GM13977 (cell line): ENCODE measurements at regions not wholly inside any gene's neighbourhood (a gene's known extent, or its start where the extent isn't known, plus 50 kb on each side); places are given as distances from the start of the nearest gene placed in this dataset.
"Not testable (repeated sequence)": the region's sequence is repeated elsewhere in the genome, so short reads cannot be mapped to it uniquely, and the experiment has no call there.

Experiments used
- DNase-seq: peaks from one replicate; pipeline ENCODE4 v3.0.0; 2012; ENCODE audit warnings: low spot score
- in situ Hi-C: fragments of 300-500 bp; cut with MboI; formaldehyde crosslinking; loops from one replicate; pipeline ENCODE4 v1.12.0; 2022; ENCODE audit warnings: low sequenced_read_pairs, low pct_unique_long_range_greater_than_20kb, mixed read lengths, inconsistent platforms; ENCODE audit not compliant: unreplicated experiment
- TF ChIP-seq, protein P1 (sequence below): IDR thresholded peaks from 2 replicates; pipeline ENCODE4 v1.5.1; 2012; ENCODE audit warnings: mild to moderate bottlenecking, control low read depth; ENCODE audit not compliant: insufficient read depth; ENCODE audit errors: extremely low read depth, missing control alignments

- TF ChIP-seq, protein P1, sequence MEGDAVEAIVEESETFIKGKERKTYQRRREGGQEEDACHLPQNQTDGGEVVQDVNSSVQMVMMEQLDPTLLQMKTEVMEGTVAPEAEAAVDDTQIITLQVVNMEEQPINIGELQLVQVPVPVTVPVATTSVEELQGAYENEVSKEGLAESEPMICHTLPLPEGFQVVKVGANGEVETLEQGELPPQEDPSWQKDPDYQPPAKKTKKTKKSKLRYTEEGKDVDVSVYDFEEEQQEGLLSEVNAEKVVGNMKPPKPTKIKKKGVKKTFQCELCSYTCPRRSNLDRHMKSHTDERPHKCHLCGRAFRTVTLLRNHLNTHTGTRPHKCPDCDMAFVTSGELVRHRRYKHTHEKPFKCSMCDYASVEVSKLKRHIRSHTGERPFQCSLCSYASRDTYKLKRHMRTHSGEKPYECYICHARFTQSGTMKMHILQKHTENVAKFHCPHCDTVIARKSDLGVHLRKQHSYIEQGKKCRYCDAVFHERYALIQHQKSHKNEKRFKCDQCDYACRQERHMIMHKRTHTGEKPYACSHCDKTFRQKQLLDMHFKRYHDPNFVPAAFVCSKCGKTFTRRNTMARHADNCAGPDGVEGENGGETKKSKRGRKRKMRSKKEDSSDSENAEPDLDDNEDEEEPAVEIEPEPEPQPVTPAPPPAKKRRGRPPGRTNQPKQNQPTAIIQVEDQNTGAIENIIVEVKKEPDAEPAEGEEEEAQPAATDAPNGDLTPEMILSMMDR, result no peak
- no peak for DNase-seq
- in situ Hi-C loops, result no loop called here
Measured at GRCh38 chr13:58340895-58341294, 709.4 kb downstream of the PCDH17 start.

DNA sequence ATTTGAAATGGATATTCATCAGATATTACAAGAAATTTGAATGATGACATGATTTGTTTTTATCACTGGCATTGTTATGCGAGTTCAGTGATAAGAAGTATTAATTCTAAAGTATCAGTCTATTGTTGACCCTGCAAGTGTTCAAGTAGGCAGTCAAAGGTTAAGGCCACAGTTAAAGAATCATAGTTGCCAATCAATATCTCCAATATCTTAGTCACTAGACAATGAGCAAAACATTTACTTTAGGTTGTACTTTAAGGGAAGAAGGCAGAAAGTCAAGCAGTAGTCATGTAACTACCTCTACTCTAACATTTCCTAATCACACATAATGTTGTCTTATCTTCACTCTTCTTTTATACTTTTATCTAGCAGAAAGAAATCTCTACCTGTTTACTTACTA lies 709.8 kb downstream of the PCDH17 start:
- DNase-seq, result no peak
- TF ChIP-seq, protein P1, result no peak
- in situ Hi-C loops, result no loop called here

- TF ChIP-seq, protein P1, result no peak
- DNase-seq, result no peak
- in situ Hi-C loops, result no loop called here
Measured at GRCh38 chr13:58343076-58343475, 711.5 kb downstream of the PCDH17 start.

DNA sequence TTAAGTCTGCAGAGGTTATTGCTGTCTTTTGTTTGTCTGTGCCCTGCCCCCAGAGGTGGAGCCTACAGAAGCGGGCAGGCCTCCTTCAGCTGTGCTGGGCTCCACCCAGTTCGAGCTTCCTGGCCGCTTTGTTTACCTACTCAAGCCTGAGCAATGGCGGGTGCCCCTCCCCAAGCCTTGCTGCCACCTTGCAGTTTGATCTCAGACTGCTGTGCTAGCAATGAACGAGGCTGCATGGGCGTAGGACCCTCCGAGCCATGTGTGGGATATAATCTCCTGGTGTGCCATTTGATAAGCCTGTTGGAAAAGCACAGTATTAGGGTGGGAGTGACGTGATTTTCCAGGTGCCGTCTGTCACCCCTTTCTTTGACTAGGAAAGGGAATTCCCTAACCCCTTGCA lies 720.6 kb downstream of the PCDH17 start:
- DNase-seq, in situ Hi-C loops: not testable (repeated sequence)

GRCh38 chr13:58369936-58370335 lies 738.4 kb downstream of the PCDH17 start:
- no peak for DNase-seq
- in situ Hi-C loops, result no loop called here
- TF ChIP-seq, protein P1, result no peak

GRCh38 chr13:58376349-58376748 lies 744.8 kb downstream of the PCDH17 start:
- no peak for DNase-seq
- in situ Hi-C loops, result no loop called here
- TF ChIP-seq, protein P1, result no peak

DNA sequence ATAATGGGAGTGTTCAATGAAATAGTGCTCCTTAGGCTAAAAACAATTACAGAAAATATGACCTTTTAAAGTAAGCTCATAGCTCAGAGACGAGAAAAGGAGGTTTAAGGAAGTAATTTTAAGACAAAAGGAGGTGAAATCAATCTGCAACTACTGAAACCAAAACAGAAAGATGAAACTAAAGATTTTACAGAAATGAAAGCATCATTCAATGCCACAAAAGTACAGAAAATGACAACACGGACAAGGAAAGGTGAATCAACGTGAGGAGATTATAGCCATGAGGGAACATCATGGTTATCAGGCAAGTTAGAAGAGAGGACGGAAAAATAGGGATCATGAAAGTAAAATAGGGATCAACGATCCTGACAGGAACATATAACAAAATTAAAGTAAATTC lies 745.2 kb downstream of the PCDH17 start:
- peak; percentile 10 for DNase-seq
- TF ChIP-seq, protein P1, result no peak
- in situ Hi-C loops, result no loop called here
